ENCODE measurements at regions not wholly inside any gene's neighbourhood (a gene's known extent, or its start where the extent isn't known, plus 50 kb on each side); places are given as distances from the start of the nearest gene placed in this dataset.
"Not testable (repeated sequence)": the region's sequence is repeated elsewhere in the genome, so short reads cannot be mapped to it uniquely, and the experiment has no call there.

DNA sequence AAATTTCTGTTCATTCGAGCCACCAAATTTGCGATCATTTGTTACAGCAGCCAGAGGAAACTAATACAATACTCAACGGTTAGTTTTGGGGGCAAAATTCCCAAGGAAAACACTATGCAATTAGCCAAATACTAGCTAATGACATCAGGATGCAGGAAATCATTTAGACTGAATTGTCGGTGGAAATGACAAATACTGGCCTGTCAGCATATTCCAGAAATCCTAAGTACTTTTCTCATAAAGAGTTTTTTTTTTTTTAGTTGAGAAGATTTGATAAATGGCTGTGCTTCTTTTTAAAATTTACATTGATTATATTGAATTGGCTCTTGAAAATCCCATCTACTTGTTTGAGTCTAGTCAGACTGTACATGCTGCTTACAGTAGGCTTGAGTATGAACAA, 410.1 kb downstream of the SUCLG1 start:
- DNase-seq (ENCODE audit: low read depth), result no peak

- DNase-seq (ENCODE audit: low read depth), result no peak
Measured at GRCh38 chr2:84041506-84041905, 417.6 kb downstream of the SUCLG1 start.

DNA sequence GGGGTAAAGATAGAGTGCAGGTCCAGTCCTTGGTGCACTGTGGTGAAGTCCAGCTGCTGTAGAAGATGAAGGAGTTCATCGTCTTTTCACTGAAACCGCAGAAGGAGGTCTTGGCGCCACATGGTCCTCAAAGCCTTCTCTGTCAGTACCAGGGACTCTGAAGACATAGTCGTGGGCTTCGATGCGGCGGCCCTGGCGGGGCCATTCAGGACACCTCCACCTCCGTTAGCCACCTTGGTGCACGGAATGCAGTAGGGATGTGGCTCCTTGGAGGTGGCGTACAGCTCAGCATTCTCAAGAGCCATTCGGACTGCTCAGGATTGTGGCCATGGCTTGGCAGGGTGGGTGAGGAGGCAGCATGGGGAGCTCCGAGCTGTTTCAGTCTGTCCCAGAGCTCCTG, 418.8 kb downstream of the SUCLG1 start:
- DNase-seq (ENCODE audit: low read depth), result no peak

- DNase-seq (ENCODE audit: low read depth), result no peak
Measured at GRCh38 chr2:84038866-84039265, 420.2 kb downstream of the SUCLG1 start.

DNA sequence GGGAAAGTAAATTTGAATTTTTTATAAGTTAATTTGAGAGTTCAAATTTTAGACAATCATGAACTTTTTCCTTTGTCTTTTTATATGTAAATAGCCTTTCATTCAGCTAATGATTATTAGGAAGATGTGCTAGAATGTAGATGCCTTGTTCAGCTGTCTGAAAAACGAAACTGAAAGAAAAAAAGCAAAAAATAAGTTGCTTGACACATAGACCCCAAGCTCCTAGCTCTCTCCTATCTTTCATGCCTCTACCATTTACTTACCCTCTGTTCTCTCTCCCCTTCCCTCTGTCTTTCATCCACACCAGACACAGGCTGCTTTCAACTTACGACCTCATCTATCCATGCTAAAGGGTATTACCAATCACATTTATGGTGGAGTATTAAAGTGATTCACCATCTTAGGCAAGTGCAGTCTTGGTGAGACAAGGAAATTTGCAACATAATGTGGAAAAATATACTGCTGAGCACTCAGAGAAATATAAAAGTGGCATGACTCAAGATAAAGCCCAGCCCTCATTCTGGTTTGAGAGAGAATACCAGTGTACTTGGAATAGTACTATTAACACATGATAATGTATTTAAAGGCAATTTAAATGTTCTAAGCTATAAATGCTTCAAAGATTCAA, 425.6 kb downstream of the SUCLG1 start:
- no peak for DNase-seq (ENCODE audit: low read depth)

- DNase-seq (ENCODE audit: low read depth), result no peak
Measured at GRCh38 chr2:84031312-84032050, 427.6 kb downstream of the SUCLG1 start.

DNA sequence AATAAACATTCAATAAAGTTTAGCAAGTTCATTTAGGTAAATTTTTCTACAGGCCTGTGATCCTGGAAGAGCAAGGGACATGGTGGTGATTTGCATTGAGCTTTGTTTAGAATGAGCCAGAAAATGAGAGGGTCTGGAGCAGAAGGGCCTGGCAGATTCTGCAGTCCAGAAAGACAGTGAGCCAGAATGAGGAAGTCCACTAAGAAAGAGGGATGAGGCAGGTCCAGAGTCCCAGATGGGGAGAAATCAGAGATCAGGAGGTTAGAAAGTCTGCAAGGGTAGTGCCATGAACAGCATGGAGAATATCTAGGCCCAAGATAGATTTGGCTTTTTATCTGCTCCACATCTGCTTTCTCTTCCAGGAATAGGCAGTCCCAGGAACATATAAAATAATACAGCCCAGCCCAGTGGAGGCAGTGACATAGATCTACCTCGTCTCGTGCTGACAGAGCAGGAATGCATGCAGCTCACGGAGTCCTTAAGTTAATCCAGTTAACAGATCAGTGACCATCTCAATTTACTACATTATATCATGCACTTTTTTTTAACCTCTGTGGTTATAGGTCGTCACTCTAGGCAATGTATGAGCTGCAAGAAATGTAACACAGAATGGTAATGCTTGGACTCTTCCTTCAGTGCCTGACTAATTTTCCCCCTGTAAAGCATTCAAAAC, 429.0 kb downstream of the SUCLG1 start:
- no peak for DNase-seq (ENCODE audit: low read depth)

- no peak for DNase-seq (ENCODE audit: low read depth)
Measured at GRCh38 chr2:84026818-84027217, 432.3 kb downstream of the SUCLG1 start.

GRCh38 chr2:84022810-84023431, 436.2 kb downstream of the SUCLG1 start:
- peak; percentile 15 for DNase-seq (ENCODE audit: low read depth)

- no peak for DNase-seq (ENCODE audit: low read depth)
Measured at GRCh38 chr2:84017010-84017409, 442.1 kb downstream of the SUCLG1 start.

DNA sequence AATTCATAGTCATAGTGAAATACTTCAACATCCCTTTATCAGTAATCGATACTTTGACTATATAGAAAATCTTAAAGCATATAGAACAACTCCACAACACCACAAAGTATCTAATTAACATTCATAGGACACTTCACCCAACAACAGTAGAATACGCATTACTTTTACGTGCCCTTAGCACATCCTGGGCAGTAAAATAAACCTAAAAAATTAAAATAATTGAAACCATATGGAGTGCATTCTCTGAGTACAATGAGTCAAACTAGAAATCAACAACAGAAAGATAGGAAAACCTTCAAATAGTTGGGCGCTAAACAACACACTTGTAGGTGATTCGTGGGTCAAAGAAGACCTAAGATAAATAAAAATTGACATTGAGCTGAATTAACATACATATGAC, 442.9 kb downstream of the SUCLG1 start:
- no peak for DNase-seq (ENCODE audit: low read depth)

- no peak for DNase-seq (ENCODE audit: low read depth)
Measured at GRCh38 chr2:83997889-83998288, 461.2 kb downstream of the SUCLG1 start.

DNA sequence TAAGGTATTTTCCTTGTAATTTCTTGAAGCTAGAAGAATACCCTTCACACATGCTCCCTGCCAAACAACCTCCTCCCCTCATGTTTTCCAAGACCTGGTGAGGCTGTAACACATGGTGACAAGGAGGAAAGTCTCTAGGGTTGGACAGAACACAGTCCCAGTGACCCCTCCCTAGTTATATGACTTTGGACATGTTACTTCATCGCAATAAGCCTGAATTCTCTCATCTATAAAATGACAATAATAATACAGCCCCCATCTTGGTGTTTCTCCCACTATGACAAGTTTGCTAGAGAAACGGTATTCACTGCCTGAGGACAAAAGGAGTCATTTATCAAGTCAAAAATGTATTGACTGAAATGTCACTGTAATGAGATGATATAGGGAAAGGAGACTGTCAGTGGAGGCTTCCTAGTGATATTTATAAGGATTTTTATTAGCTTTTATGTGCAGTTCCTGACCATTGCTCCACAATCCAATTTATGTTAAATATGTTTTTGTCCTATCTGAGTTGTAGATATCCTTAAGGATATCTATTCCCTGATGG, 464.4 kb downstream of the SUCLG1 start:
- no peak for DNase-seq (ENCODE audit: low read depth)

DNA sequence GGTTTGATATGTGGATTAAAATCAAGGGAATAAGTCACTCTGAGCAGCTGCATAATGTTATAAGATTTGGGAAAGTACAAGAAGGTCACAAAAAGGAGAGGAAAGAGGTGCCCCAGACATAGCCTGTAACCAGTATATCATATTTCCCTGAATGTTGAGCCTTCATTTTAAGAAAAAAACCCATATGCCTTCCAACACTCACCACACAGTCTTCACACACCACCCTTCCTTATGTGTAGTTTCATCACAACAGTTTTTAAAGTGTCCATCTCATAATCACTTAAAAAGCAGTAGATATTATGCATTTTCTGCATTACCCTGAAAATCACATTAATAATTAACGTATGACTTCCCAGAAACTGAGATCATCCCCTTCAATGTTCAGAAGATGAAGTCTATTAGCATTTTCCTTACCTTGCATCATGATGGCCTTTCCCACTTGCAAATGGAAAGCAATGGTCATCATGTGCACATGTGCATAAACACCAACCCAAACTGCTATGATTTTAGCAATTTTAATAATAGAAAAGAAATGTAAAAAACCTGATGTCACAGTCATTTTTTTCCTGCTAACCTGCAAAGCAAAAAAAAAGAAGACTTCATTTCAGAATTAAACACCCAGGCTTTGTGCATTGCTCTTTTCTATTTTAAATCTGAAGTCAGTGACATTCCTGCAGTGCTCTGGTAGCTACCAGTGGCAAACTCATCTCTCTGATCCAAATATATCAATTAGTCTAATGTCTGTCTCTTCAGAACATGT, 465.0 kb downstream of the SUCLG1 start:
- no peak for DNase-seq (ENCODE audit: low read depth)

DNA sequence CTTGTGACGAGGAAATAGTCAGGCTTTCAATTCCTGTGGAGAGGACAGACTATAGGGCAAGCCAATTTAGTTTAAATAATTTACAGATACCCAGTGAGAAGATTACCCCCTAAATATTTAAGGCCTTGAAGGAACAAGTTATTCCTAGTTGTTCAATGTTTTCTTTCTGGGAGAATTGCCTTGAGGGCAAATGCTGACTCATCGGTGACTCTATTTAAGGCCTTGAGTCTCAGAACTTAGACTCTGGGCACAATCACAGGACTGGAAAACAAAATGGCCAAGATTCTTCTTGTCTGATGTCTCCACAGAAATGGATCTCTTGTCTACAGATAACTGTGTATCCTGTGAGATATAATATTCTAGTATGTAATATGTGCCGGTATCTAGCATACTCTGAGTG, 467.1 kb downstream of the SUCLG1 start:
- DNase-seq (ENCODE audit: low read depth), result no peak

DNA sequence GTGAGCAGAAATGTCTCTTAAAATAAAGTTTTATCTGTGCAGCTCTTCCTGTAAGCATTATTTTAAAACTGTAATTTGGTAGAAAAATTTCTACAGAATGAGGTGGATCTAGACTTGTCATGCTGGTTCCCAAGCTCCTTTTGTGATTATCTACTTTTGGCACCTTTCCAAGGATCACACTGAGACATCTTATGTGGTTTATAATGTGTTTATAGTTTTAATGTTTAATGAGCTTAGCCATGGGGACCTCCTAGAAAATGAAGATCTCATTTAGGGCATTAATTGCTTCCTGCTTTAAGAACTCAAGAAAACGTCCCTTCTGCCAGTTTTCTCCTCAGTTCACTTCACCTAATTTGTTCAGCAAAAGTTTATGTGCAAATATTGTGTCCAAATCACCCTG, 468.4 kb downstream of the SUCLG1 start:
- DNase-seq (ENCODE audit: low read depth), result no peak

DNA sequence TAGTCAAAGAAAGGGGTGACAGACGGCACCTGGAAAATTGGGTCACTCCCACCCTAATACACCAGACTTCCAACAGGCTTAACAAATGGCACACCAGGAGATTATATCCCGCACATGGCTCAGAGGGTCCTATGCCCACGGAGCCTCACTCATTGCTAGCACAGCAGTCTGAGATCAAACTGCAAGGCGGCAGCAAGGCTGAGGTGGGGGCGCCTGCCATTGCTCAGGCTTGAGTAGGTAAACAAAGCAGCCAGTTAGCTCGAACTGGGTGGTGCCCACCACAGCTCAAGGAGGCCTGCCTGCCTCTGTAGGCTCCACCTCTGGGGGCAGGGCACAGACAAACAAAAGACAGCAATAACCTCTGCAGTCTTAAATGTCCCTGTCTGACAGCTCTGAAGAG, 482.5 kb downstream of the SUCLG1 start:
- DNase-seq (ENCODE audit: low read depth), result not testable (repeated sequence)

GRCh38 chr2:83972128-83972527, 487.0 kb downstream of the SUCLG1 start:
- no peak for DNase-seq (ENCODE audit: low read depth)

DNA sequence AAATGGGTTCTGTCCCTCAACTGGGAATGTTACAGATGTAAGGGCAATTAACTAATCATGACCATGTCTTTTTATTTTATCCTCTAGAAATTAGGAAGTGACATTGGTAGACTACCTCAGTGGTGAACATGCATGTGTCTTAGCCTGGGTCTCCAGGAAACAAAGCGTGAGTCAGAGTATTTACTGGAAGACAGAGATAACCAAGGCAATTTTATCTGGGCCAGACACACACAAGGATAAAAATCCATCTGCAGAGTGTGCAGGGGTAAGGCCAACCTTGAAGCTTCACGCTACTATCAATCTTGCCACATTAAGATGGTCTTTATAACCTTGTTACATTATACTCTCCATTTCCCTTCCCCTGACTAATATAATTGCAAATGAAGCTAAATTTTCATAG, 487.5 kb downstream of the SUCLG1 start:
- DNase-seq (ENCODE audit: low read depth), result peak; percentile 0

DNA sequence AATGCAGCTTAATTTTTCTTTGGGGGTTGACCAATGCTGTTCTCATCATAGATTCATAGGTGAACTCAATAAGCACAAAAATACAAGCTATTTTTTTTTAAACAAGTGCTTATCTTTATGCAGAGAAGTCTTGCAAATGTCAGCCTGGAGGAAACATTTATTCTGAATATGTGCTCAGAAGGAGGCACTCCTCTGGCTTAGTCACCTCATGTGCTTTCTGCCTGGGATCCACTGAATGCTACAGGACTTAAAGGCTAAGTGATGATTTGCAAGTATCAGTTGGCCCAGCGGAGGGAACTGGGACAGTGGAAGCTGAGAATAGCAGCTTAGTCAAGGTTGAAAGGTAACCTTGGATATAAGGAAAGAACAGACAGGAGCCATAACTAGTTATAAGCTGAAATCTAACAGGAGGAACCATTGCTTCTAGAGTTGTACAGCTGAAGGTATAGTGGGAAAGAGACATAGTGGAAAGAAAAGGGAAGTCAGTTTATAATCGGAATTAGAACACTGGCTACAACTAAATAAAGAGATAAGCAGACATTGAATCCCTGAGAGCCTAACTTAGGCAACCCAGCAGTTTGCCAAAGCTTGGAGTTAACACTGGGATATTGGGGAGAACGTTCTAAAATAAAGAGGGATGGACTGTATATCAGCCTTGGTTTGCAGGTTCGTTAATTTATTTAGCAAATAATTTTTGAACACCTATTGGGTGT, 488.7 kb downstream of the SUCLG1 start:
- no peak for DNase-seq (ENCODE audit: low read depth)

DNA sequence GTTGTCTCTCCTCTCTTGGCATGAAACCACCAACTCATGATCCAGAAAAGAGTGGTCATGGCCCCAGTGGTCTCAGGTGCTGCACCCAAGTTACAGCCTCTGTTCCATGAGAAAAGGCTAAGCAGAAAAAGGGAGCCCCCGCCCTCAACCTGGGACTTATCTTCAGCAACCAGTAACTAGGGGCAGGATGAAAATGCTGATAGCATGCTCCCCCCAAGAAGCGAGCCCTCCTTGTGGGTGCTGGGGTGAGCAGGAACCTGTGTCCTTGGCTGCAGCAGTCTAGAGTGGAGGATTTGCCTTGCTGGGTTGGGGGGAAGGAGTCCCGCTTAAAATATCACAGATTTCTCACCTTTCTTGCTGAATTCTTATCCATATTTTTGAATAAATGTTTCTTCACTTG, 490.0 kb downstream of the SUCLG1 start:
- no peak for DNase-seq (ENCODE audit: low read depth)

All from amniotic epithelial cell (primary cell).